GM12873 (cell line): ENCODE measurements at regions not wholly inside any gene's neighbourhood (a gene's known extent, or its start where the extent isn't known, plus 50 kb on each side); places are given as distances from the start of the nearest gene placed in this dataset.

Experiments used
- TF ChIP-seq, protein P1 (sequence below): IDR thresholded peaks from 2 replicates; pipeline ENCODE4 v1.5.1; 2012; ENCODE audit warnings: low read depth, mild to moderate bottlenecking, moderate library complexity, low read length, control low read depth; ENCODE audit not compliant: insufficient read depth; ENCODE audit errors: missing control alignments

DNA sequence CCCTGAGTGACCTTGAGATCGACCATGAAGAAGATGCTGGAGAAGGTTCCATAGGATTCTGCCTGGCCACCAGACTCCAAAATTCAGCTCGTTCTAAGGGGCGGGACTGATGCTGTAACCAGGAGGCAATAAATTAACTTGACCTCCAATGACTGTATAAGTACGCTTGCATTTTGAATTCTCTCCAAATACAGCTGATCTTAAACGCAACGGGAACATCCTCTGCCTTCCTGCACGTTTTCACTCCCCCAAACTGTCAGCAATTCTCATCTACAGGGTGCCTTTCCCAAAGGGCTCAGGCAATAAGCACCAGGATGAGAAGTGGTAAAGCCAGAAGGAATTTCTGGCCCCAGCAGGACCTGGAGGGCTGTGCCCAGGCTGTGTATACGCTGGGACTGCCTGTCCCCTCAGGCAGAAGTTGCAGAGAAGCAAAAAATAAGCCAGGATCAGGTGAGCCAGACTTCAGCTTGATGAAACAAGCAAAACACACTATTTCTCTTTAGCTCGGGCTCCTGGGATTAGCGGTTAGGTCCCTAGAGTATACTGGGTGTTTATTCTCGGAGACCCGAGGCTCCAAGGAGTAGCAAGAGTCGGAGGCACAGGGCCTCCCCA lies 124.8 kb downstream of the LRIG2 start:
- TF ChIP-seq, protein P1, sequence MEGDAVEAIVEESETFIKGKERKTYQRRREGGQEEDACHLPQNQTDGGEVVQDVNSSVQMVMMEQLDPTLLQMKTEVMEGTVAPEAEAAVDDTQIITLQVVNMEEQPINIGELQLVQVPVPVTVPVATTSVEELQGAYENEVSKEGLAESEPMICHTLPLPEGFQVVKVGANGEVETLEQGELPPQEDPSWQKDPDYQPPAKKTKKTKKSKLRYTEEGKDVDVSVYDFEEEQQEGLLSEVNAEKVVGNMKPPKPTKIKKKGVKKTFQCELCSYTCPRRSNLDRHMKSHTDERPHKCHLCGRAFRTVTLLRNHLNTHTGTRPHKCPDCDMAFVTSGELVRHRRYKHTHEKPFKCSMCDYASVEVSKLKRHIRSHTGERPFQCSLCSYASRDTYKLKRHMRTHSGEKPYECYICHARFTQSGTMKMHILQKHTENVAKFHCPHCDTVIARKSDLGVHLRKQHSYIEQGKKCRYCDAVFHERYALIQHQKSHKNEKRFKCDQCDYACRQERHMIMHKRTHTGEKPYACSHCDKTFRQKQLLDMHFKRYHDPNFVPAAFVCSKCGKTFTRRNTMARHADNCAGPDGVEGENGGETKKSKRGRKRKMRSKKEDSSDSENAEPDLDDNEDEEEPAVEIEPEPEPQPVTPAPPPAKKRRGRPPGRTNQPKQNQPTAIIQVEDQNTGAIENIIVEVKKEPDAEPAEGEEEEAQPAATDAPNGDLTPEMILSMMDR = no peak

DNA sequence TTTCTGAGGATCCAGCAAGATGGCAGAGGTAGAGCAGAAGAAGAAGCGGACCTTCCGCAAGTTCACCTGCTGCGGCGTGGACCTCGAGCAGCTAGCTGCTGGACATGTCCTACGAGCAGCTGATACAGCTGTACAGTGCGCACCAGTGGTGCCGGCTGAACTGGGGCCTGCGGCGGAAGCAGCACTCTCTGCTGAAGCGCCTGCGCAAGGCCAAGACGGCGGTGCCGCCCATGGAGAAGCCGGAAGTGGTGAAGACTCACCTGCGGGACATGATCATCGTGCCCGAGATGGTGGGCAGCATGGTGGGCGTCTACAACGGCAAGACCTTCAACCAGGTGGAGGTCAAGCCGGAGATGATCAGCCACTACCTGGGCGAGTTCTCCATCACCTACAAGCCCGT lies 125.8 kb downstream of the LRIG2 start:
- TF ChIP-seq, protein P1 = no peak

DNA sequence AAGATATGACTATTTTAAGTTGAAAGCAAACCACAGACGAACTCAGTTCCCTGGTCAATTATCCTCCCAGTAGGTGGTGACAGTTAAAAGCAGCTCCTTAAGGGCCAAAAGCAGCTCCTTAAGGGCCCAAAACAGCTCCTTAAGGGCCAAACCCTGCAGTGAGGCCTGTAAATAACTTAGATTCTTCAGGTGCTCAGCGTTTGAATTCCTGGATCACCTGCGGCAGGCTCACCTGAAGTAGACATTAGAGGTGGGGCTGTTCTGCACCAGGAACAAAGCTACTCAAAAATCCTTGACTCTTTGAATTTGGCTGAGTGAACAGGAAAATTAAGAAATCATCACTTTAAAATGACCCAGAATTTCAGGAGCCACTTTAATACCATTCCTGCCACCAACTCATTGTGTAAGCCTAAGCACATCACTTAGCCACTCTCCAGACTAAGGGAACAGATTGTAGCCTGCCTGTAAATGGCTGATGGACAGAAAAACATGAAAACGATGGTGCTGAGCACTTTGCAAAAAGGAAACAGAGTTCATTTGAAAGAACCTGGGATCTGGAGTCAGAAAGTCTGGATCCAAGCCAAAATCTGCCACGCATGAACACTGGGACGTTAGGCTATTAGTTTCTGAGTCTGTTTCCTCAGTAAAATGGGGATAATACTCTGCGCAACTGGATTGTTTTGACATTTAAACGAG lies 126.9 kb downstream of the LRIG2 start:
- TF ChIP-seq, protein P1 = no peak

DNA sequence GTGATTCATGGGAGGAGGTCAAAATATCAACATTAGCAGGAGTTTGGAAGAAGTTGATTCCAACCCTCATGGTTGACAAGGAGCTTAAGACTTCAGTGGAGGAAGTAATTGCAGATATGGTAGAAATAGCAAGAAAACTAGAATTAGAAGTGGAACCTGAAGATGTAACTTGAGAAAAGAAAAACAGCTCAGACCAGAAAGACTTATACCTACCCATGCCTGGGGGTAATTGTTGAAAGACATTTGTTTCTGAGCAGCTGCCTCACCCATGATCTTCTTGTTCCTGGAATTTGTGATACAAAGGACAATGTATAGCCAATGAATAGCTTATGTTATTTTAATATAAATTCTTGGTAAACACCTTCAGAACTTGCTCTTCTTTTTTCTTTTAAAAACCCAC lies 128.6 kb downstream of the LRIG2 start:
- TF ChIP-seq, protein P1 = no peak

DNA sequence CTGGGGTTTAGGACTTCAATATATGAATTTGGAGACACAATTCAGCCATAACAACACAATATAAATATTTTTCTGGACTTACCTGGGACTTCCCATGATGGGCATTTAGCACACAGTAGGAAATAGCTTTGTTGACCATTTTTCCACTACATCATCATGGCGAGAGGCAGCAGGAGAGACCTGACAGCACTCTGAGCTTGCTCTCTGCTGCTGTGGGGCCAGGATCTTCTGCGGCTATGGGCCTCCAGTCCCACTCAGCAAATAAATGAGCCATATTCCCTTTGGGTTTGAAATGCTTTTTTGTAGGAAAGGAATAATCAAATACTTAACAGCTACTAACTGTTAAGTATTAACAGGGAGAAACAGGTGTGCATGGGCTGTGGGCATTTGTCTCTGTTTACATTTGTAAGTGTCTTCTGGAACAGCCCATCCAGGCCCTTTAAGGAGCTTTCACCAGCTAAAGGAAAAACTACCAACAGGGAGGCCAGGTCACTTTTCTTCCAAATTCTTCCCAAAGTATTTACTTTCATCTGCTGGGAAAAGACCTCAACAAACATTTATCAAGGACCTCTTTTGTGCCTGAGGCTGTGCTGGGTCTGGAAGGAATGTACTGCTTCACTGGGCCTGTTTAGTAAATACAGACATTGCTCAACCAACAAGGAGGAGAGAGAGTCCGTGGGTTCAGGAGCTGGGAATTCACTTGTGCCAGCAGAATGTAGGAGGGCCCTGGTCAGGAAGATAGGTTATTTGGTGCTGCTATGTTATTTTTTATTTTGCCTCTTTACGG lies 133.2 kb downstream of the LRIG2 start:
- TF ChIP-seq, protein P1 = no peak

DNA sequence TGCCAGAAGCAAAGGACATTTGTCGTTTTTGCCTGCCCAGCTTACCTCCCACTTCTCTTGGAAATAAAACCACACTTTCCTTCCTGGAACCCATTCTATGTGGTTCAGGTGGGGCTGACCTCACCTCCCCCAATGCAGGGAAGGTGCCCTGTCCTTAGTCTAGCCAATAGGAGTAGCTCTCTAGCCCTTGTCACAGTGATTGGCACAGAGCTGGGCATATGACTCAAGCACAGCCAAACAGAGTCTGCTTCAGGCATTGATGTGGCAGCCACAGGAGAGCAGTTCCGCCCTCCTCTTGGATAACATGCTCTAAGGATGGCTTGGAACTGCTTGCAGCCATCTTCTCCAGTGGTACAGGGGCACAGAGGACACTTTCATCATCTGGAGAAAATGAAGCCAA lies 134.0 kb downstream of the LRIG2 start:
- TF ChIP-seq, protein P1 = no peak

DNA sequence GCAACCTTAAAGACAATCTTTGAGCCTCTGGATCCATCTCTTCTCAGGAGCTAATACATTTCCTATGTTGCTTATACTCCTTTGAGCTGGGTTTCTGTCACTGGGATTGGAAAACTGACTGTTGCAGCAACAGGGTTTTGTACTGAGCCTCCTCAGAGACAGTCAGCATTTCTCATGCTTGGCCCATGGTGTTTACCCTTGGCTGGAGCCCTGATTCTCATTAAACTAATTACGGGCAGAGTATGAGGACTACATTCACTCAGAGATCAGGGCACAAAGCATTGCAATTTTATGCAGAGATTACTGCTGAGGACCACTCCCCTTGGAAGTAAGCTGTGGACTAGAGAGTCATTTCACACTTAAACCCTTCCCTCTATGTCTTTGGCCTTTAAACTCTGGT lies 134.5 kb downstream of the LRIG2 start:
- TF ChIP-seq, protein P1 = no peak
